HepG2 (cell line): ENCODE measurements at regions not wholly inside any gene's neighbourhood (a gene's known extent, or its start where the extent isn't known, plus 50 kb on each side); places are given as distances from the start of the nearest gene placed in this dataset.

Source experiments
- ATAC-seq: fragments of 200-7000 bp; cut with Tn5 transposase; 3 replicates; pipeline ENCODE4 v1.9.1; 2020; ENCODE audit warnings: mild to moderate bottlenecking, moderate library complexity
- BruUV-seq: library from RNA; stranded (reverse); fragments of 400-500 nt; replicated peaks from 2 replicates; lab custom pipeline; 2021; lab: Mats Ljungman, UMichigan
- CTCF ChIA-PET: fragments of 300-600 bp; formaldehyde crosslinking; extraction: SDS; loops from one replicate; lab custom pipeline; 2021; ENCODE audit warnings: low total read pairs, inconsistent platforms, low intra/inter-chr PET ratio; lab: Yijun Ruan, JAX
- POLR2A ChIA-PET: fragments of 350-600 bp; sonication (Branson Sonifier 250); formaldehyde crosslinking; loops from one replicate; lab custom pipeline; 2020; ENCODE audit warnings: antibody characterized with exemption, inconsistent platforms; lab: Yijun Ruan, JAX
- DNase-seq: peaks from one replicate; pipeline ENCODE4 v3.0.0-alpha.2; 2015; ENCODE audit warnings: low spot score
- FAIRE-seq: peaks from 3 replicates; lab custom pipeline; 2011; peaks lifted over from hg19 to GRCh38; lab: Jason Lieb, UNC
- H2AFZ ChIP-seq: one replicate; pipeline ENCODE4 v1.6.1; 2011; ENCODE audit warnings: low read length, inconsistent platforms
- H3K27ac ChIP-seq: fragments of 300-600 bp; 3 replicates; pipeline ENCODE4 v1.8.0; 2011; ENCODE audit warnings: mixed run types, mild to moderate bottlenecking, mixed read lengths, low read length, inconsistent platforms; ENCODE audit not compliant: insufficient read depth; ENCODE audit errors: extremely low read length
- H3K27me3 ChIP-seq, 2 experiments: fragments of 200-600 bp in 1 of 2; 2 replicates in 1 of 2; 3 replicates in 1 of 2; pipeline versions ENCODE4 v1.6.0 to v1.8.0; 2011; ENCODE audit warnings: low read length in 2 of 2, mild to moderate bottlenecking in 2 of 2, moderate library complexity in 2 of 2, inconsistent platforms in 1 of 2; ENCODE audit not compliant: insufficient read depth in 2 of 2, control insufficient read depth in 1 of 2
- H3K36me3 ChIP-seq, 2 experiments: fragments of 200-600 bp in 1 of 2; replicated peaks in 1 of 2; 2 replicates in 1 of 2; 3 replicates in 1 of 2; pipeline versions ENCODE4 v1.5.1 to v1.8.0; 2011; ENCODE audit warnings: low read length in 2 of 2, inconsistent platforms in 1 of 2; ENCODE audit not compliant: insufficient read depth in 2 of 2, control insufficient read depth in 1 of 2
- H3K4me1 ChIP-seq: 2 replicates; pipeline ENCODE4 v1.5.1; 2012; ENCODE audit warnings: low read length, inconsistent platforms; ENCODE audit not compliant: insufficient read depth
- H3K4me2 ChIP-seq: 2 replicates; pipeline ENCODE4 v1.6.0; 2011; ENCODE audit warnings: low read depth, low read length, inconsistent platforms
- H3K4me3 ChIP-seq, 3 experiments: fragments of 200-600 bp in 1 of 3; sonication (generic), shearing (Covaris generic) in 1 of 3; replicated peaks in 1 of 3; 2 replicates each; pipeline ENCODE4 v1.5.1; 2011 to 2016; ENCODE audit warnings: low read length in 3 of 3, inconsistent platforms in 2 of 3, low read depth in 2 of 3, mild to moderate bottlenecking in 2 of 3, control low read depth in 1 of 3, mixed read lengths in 1 of 3; ENCODE audit not compliant: insufficient read depth in 1 of 3
- H3K79me2 ChIP-seq: one replicate; pipeline ENCODE4 v1.6.1; 2011; ENCODE audit warnings: low read length, inconsistent platforms; ENCODE audit not compliant: insufficient read depth
- H3K9ac ChIP-seq: 2 replicates; pipeline ENCODE4 v1.6.0; 2011; ENCODE audit warnings: mild to moderate bottlenecking, low read depth, low read length, inconsistent platforms; ENCODE audit not compliant: insufficient read depth
- H3K9me3 ChIP-seq: 2 replicates; pipeline ENCODE4 v1.5.1; 2012; ENCODE audit warnings: mild to moderate bottlenecking, low read length
- H4K20me1 ChIP-seq: 2 replicates; pipeline ENCODE4 v1.6.0; 2011; ENCODE audit warnings: inconsistent platforms, mild to moderate bottlenecking, low read length, moderate library complexity; ENCODE audit not compliant: insufficient read depth
- DNMT1 ChIP-seq: sonication (generic); formaldehyde crosslinking; IDR thresholded peaks from 2 replicates; pipeline ENCODE4 v1.5.1; 2020; ENCODE audit warnings: mild to moderate bottlenecking, missing genetic modification reagents
- MAFF ChIP-seq: IDR thresholded peaks from 2 replicates; pipeline ENCODE4 v1.6.1; 2011; ENCODE audit warnings: low read depth, low read length, improper control_type of control experiment
- MAFK ChIP-seq, 2 experiments: IDR thresholded peaks in 1 of 2; conservative IDR thresholded peaks in 1 of 2; 2 replicates each; pipeline ENCODE4 v1.6.1; 2011; ENCODE audit warnings: improper control_type of control experiment in 2 of 2, low read length in 2 of 2
- MTF1 ChIP-seq: sonication (generic); formaldehyde crosslinking; IDR thresholded peaks from 2 replicates; pipeline ENCODE4 v1.5.0; 2020; ENCODE audit warnings: missing genetic modification reagents
- RXRA ChIP-seq: sonication (generic); formaldehyde crosslinking; IDR thresholded peaks from 2 replicates; pipeline ENCODE4 v1.5.1; 2020; ENCODE audit warnings: missing genetic modification reagents
- ZNF484 ChIP-seq: sonication (generic); formaldehyde crosslinking; IDR thresholded peaks from 2 replicates; pipeline ENCODE4 v1.5.1; 2020; ENCODE audit warnings: mild to moderate bottlenecking, low read depth, missing genetic modification reagents, borderline replicate concordance
- WGBS: methylation state at CpG from one replicate; pipeline ENCODE4 v1.1.6; 2017; ENCODE audit warnings: low lambda C conversion rate; 5-methylcytosine and 5-hydroxymethylcytosine counted together
- in situ Hi-C: cut with HindIII; loops from 2 replicates; pipeline ENCODE4 v1.10.0; 2017; ENCODE audit warnings: low pct_unique_long_range_greater_than_20kb; ENCODE audit not compliant: extremely low pct_ligation_motif_present
- intact Hi-C: fragments of 100-400 bp; cut with micrococcal nuclease; formaldehyde crosslinking; loops from one replicate; pipeline ENCODE4 v1.10.0; 2022; ENCODE audit not compliant: unreplicated experiment
- TF ChIP-seq, protein P1 (sequence below): sonication (generic); formaldehyde crosslinking; IDR thresholded peaks from 2 replicates; pipeline ENCODE4 v1.5.0; 2020; ENCODE audit warnings: mild to moderate bottlenecking, missing genetic modification reagents
- TF ChIP-seq, protein P2 (sequence below): sonication (generic); formaldehyde crosslinking; IDR thresholded peaks from 2 replicates; pipeline ENCODE4 v1.5.1; 2020; ENCODE audit warnings: mild to moderate bottlenecking, missing genetic modification reagents, borderline replicate concordance

DNA sequence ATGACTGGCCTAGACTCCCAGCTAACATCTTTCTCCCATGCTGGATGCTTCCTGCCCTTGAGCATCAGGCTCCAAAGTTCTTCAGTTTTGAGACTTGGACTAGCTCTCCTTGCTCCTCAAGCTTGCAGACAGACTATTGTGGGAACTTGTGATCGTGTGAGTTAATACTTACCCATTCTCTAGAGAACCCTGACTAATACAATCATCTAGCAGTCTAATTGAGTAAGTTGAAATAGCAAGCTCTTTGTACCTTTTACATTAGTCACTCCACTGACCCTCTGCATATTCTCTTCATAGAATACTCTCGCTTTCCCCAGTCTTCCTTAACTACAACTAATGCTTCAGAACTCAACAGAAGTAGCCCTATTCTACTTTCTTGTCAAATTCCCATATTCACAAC, 434.6 kb upstream of the NXPH2 start (continued):
- TF ChIP-seq, protein P1, sequence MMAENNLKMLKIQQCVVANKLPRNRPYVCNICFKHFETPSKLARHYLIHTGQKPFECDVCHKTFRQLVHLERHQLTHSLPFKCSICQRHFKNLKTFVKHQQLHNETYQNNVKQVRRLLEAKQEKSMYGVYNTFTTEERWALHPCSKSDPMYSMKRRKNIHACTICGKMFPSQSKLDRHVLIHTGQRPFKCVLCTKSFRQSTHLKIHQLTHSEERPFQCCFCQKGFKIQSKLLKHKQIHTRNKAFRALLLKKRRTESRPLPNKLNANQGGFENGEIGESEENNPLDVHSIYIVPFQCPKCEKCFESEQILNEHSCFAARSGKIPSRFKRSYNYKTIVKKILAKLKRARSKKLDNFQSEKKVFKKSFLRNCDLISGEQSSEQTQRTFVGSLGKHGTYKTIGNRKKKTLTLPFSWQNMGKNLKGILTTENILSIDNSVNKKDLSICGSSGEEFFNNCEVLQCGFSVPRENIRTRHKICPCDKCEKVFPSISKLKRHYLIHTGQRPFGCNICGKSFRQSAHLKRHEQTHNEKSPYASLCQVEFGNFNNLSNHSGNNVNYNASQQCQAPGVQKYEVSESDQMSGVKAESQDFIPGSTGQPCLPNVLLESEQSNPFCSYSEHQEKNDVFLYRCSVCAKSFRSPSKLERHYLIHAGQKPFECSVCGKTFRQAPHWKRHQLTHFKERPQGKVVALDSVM: no peak
- TF ChIP-seq RXRA (CRISPR knock-in tag): no peak
- no peak for TF ChIP-seq MTF1 (CRISPR knock-in tag)

DNA sequence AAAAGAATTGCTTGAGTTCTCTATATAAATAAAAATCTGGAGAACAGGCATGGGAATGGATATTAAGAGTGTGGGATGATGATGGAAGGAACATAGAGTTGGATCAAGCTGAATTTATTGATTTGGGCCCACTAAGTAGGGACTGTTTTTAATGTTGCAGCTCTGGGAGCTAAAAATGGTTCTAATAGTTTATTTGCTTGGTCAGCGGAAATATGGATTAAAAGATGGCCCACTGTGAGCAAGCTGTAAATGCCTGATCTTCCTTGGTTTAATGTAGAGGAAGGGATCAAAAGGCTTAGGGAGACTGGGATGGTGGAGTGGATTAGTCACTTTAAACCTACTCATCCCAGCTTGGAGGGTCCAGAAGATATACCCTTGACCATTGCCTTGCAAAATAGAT, 429.4 kb upstream of the NXPH2 start:
- Histone ChIP-seq H3K36me3 (no peaks in the 10 kb centered on the region), H2AFZ (no peak overlapping the region), H3K79me2 (no peaks in the 10 kb centered on the region), H3K9ac (no peak overlapping the region), H3K4me2 (no peak overlapping the region), H3K4me1 (no peaks in the 10 kb centered on the region), H4K20me1 (no peaks in the 10 kb centered on the region), H3K27ac (no peak overlapping the region), H3K4me3 (no peak overlapping the region), H3K9me3 (no peaks in the 10 kb centered on the region), H3K27me3 (no peaks in the 10 kb centered on the region)
- ATAC-seq: no peak
- ChIA-PET POLR2A (no interaction called here), CTCF (no interaction called here)
- WGBS: 42% methylated on average over 1 of the region's 1 CpG
- intact Hi-C loops (no loop called here), in situ Hi-C loops (no loop called here)
- no peak for DNase-seq
- TF ChIP-seq MAFF (peak; percentile 90), MAFK (conservative IDR thresholded peaks at IDR 0.05 in 1 of 2, IDR thresholded peaks at IDR 0.05 in 1 of 2; ENCODE audit: low read length in 2 of 2) (peak; percentile 88 to 92), DNMT1 (CRISPR knock-in tag) (no peak), ZNF484 (no peak)
- TF ChIP-seq, protein P2, sequence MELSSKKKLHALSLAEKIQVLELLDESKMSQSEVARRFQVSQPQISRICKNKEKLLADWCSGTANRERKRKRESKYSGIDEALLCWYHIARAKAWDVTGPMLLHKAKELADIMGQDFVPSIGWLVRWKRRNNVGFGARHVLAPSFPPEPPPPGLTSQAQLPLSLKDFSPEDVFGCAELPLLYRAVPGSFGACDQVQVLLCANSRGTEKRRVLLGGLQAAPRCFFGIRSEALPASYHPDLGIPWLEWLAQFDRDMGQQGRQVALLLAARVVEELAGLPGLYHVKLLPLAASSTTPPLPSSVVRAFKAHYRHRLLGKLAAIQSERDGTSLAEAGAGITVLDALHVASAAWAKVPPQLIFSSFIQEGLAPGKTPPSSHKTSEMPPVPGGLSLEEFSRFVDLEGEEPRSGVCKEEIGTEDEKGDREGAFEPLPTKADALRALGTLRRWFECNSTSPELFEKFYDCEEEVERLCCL (CRISPR knock-in tag): no peak
- BruUV-seq: no TSS peak
- FAIRE-seq: no peak
